ENCODE measurements at regions not wholly inside any gene's neighbourhood (a gene's known extent, or its start where the extent isn't known, plus 50 kb on each side); places are given as distances from the start of the nearest gene placed in this dataset.
"Not testable (repeated sequence)": the region's sequence is repeated elsewhere in the genome, so short reads cannot be mapped to it uniquely, and the experiment has no call there.

DNA sequence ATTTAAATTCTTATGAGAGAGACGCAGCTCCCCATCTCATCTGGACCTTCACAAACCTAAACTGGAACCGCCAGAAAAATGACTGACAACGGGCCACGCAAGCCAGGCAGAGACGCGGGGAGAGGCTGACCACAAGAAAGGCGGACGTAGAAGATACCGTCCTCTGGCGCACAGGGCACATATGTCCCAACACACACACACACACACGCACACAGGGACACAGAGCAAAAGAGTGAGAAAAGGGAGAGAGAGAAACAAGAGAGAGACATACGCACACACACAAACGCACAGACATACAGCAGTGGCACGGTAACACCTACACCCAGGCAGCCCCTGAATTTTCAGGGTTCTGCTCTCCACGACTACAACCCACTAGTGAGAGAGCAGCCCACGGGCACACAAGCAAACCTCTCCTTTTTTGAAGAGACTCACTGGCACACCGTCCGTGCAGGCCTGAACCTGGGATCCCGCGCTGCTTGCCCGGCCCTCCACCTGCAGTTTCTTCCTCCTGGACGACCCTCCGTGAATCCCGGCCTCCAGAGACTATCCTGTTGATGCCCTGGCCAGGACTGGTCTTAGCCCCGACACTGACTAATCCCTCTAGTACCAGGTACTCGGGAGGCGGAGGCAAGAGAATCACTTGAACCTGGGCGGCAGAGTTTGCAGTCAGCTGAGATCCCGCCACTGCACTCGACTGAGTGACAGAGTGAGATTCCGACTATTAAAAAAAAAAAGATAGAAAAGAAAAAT, 156.5 kb upstream of the ZNF337 start:
- H3K27ac ChIP-seq (ENCODE audit: insufficient read depth, low read length, poor library complexity, severe bottlenecking): not testable (repeated sequence)

GRCh38 chr20:25850133-25850532, 153.5 kb upstream of the ZNF337 start:
- H3K4me1 ChIP-seq (ENCODE audit: control insufficient read depth, insufficient read depth, low read length, poor library complexity, severe bottlenecking); H3K9me3 ChIP-seq (ENCODE audit: control insufficient read depth, low read length); H3K36me3 ChIP-seq (ENCODE audit: control insufficient read depth, insufficient read depth, low read length); H3K27me3 ChIP-seq (replicated peaks; ENCODE audit: control insufficient read depth, insufficient read depth, low read length, poor library complexity, severe bottlenecking); DNase-seq; H3K27ac ChIP-seq (ENCODE audit: insufficient read depth, low read length, poor library complexity, severe bottlenecking); H3K4me3 ChIP-seq (ENCODE audit: insufficient read depth, low read depth, low read length, poor library complexity, severe bottlenecking): not testable (repeated sequence)

More for the DNA sequence above, 156.5 kb upstream of the ZNF337 start:
- not testable (repeated sequence) for H3K4me1 ChIP-seq (ENCODE audit: control insufficient read depth, insufficient read depth, low read length, poor library complexity, severe bottlenecking); H3K36me3 ChIP-seq (ENCODE audit: control insufficient read depth, insufficient read depth, low read length); H3K27me3 ChIP-seq (replicated peaks; ENCODE audit: control insufficient read depth, insufficient read depth, low read length, poor library complexity, severe bottlenecking); H3K9me3 ChIP-seq (ENCODE audit: control insufficient read depth, low read length); DNase-seq
- H3K4me3 ChIP-seq (ENCODE audit: insufficient read depth, low read depth, low read length, poor library complexity, severe bottlenecking): peak overlapping the region; percentile 76

GRCh38 chr20:25848222-25848621, 151.6 kb upstream of the ZNF337 start:
- DNase-seq: no peak
- no peaks in the 10 kb centered on the region for H3K9me3 ChIP-seq (ENCODE audit: control insufficient read depth, low read length)
- H3K27me3 ChIP-seq (replicated peaks; ENCODE audit: control insufficient read depth, insufficient read depth, low read length, poor library complexity, severe bottlenecking): no peaks in the 10 kb centered on the region
- no peak overlapping the region for H3K27ac ChIP-seq (ENCODE audit: insufficient read depth, low read length, poor library complexity, severe bottlenecking)
- no peak overlapping the region for H3K4me3 ChIP-seq (ENCODE audit: insufficient read depth, low read depth, low read length, poor library complexity, severe bottlenecking)
- H3K36me3 ChIP-seq (ENCODE audit: control insufficient read depth, insufficient read depth, low read length): no peaks in the 10 kb centered on the region
- H3K4me1 ChIP-seq (ENCODE audit: control insufficient read depth, insufficient read depth, low read length, poor library complexity, severe bottlenecking): no peaks in the 10 kb centered on the region

DNA sequence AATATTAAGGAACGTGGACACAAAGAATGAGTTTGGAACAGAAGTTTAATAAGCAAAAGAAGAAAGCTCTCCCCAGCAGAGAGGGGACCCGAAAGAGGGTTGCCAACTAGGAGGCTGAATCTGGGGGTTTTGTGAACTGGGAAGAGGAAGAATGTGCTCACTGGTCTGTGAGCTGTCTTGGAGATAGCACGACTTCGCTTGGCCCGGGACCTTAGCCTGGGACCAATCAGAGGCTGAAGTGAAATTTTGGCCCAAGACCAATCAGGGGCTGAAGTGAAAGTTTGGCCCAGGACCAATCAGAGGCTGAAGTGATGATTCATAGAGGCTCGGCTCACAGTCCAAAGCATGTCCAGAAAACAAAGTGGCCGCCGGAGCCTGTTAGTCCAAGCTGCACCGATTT, 148.0 kb upstream of the ZNF337 start:
- H3K36me3 ChIP-seq (ENCODE audit: control insufficient read depth, insufficient read depth, low read length); H3K9me3 ChIP-seq (ENCODE audit: control insufficient read depth, low read length); H3K4me1 ChIP-seq (ENCODE audit: control insufficient read depth, insufficient read depth, low read length, poor library complexity, severe bottlenecking); DNase-seq; H3K27me3 ChIP-seq (replicated peaks; ENCODE audit: control insufficient read depth, insufficient read depth, low read length, poor library complexity, severe bottlenecking); H3K4me3 ChIP-seq (ENCODE audit: insufficient read depth, low read depth, low read length, poor library complexity, severe bottlenecking); H3K27ac ChIP-seq (ENCODE audit: insufficient read depth, low read length, poor library complexity, severe bottlenecking): not testable (repeated sequence)

DNA sequence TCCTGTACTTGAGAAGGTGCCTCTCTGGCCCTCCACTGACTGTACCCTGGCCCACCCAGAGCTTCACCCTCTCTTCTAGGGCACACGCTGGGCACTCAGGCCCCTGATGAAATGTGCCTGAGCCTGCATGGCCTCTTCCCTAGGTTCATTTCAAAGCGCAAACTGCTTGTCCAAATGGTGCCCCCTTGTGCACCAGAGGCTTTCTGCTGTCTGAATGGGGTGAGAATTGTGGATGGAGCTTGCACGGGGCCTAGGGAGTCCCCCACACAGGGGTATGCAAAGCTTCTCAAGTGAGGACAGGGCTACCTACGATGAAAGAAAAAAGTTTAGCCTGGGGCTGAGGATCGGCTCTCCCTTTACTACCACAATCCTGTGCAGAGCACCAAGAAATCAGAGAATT, 116.9 kb upstream of the ZNF337 start:
- not testable (repeated sequence) for H3K36me3 ChIP-seq (ENCODE audit: control insufficient read depth, insufficient read depth, low read length); H3K27me3 ChIP-seq (replicated peaks; ENCODE audit: control insufficient read depth, insufficient read depth, low read length, poor library complexity, severe bottlenecking); H3K4me1 ChIP-seq (ENCODE audit: control insufficient read depth, insufficient read depth, low read length, poor library complexity, severe bottlenecking); DNase-seq; H3K4me3 ChIP-seq (ENCODE audit: insufficient read depth, low read depth, low read length, poor library complexity, severe bottlenecking); H3K27ac ChIP-seq (ENCODE audit: insufficient read depth, low read length, poor library complexity, severe bottlenecking); H3K9me3 ChIP-seq (ENCODE audit: control insufficient read depth, low read length)

DNA sequence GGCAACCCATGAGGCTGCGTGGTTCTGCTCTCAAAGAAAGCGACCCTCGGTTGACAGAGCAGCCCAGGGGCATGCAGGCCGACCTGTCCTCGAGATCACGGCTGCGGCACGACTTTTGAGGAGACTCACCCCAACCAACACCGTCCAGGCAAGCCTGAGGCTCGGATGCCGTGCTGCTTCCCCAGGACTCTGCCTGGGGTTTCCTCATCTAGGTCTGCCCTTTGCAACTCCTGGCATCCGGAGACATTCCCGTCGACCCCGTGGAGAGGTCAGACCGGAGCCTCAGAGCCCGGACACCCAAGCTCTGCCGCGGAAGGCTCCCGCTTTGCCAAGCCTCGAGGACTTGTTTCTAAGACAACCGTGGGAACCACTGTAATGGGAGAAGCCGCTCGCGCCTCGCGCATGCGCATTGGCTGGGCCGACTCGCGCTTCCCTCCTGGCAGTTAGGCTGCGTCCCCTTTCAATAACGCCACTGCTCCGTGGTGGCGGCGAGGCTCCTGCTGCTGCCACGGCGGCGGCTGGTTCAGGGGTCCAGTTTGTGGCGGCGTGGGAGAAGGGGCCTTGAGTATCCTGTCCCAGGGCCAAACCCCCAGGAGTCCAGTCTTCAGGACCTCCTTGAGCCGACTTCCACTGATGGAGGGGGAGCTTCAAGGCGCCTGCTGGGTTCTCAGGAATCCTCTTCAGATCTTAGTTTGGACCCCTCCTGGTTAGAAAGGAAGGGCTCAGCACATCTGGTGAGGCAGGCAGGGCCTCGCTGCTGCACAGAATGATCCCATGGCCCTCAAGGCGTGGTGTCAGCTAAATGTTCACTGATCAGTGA, 101.7 kb upstream of the ZNF337 start:
- H3K4me1 ChIP-seq (ENCODE audit: control insufficient read depth, insufficient read depth, low read length, poor library complexity, severe bottlenecking); H3K27me3 ChIP-seq (replicated peaks; ENCODE audit: control insufficient read depth, insufficient read depth, low read length, poor library complexity, severe bottlenecking); H3K27ac ChIP-seq (ENCODE audit: insufficient read depth, low read length, poor library complexity, severe bottlenecking); H3K9me3 ChIP-seq (ENCODE audit: control insufficient read depth, low read length); H3K4me3 ChIP-seq (ENCODE audit: insufficient read depth, low read depth, low read length, poor library complexity, severe bottlenecking); DNase-seq; H3K36me3 ChIP-seq (ENCODE audit: control insufficient read depth, insufficient read depth, low read length): not testable (repeated sequence)

DNA sequence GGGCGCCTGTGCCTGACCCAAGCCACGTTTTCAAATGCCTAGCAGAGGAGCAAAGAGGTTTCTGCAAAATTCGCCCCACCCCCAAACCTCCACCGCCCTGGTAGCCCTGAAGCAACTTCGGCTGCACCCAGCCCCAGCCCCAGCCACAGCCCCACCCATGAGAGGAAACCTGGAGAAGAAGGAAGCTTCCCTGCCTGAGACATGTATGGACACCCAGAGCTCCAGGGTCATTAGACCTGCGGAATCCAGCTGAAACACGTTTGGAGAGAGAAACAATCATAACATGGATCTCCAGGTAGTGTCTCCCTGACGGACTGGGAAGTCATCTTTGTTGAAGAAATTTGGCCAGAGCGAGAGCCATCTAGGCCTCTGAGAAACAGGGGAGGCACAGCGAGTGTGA, 100.4 kb upstream of the ZNF337 start:
- H3K36me3 ChIP-seq (ENCODE audit: control insufficient read depth, insufficient read depth, low read length); H3K9me3 ChIP-seq (ENCODE audit: control insufficient read depth, low read length); H3K4me3 ChIP-seq (ENCODE audit: insufficient read depth, low read depth, low read length, poor library complexity, severe bottlenecking); H3K27ac ChIP-seq (ENCODE audit: insufficient read depth, low read length, poor library complexity, severe bottlenecking); H3K4me1 ChIP-seq (ENCODE audit: control insufficient read depth, insufficient read depth, low read length, poor library complexity, severe bottlenecking); DNase-seq; H3K27me3 ChIP-seq (replicated peaks; ENCODE audit: control insufficient read depth, insufficient read depth, low read length, poor library complexity, severe bottlenecking): not testable (repeated sequence)

GRCh38 chr20:25777241-25777640, 80.6 kb upstream of the ZNF337 start:
- DNase-seq; H3K4me3 ChIP-seq (ENCODE audit: insufficient read depth, low read depth, low read length, poor library complexity, severe bottlenecking); H3K4me1 ChIP-seq (ENCODE audit: control insufficient read depth, insufficient read depth, low read length, poor library complexity, severe bottlenecking); H3K27me3 ChIP-seq (replicated peaks; ENCODE audit: control insufficient read depth, insufficient read depth, low read length, poor library complexity, severe bottlenecking); H3K9me3 ChIP-seq (ENCODE audit: control insufficient read depth, low read length); H3K36me3 ChIP-seq (ENCODE audit: control insufficient read depth, insufficient read depth, low read length); H3K27ac ChIP-seq (ENCODE audit: insufficient read depth, low read length, poor library complexity, severe bottlenecking): not testable (repeated sequence)

DNA sequence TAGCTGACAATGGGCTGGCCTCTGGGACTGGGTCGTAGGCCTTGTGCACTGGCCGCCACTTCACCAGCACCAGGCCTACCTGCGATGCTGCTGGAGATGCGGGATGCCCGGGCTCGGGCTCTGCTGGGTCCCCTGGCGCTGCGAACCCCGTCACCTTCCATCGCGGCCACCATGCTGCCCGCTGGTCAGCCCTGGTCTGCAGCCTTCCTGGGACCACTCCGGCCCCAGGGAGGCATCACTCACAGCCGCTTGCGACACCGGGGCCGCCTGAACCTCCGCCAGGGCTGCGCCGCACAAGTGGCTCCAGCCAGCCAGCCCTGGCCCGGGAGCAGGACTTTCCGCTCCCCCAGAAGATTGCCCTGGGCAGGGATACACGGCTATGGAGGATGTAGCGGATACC, 78.1 kb upstream of the ZNF337 start:
- not testable (repeated sequence) for H3K36me3 ChIP-seq (ENCODE audit: control insufficient read depth, insufficient read depth, low read length); H3K27ac ChIP-seq (ENCODE audit: insufficient read depth, low read length, poor library complexity, severe bottlenecking); H3K27me3 ChIP-seq (replicated peaks; ENCODE audit: control insufficient read depth, insufficient read depth, low read length, poor library complexity, severe bottlenecking); DNase-seq; H3K9me3 ChIP-seq (ENCODE audit: control insufficient read depth, low read length); H3K4me3 ChIP-seq (ENCODE audit: insufficient read depth, low read depth, low read length, poor library complexity, severe bottlenecking); H3K4me1 ChIP-seq (ENCODE audit: control insufficient read depth, insufficient read depth, low read length, poor library complexity, severe bottlenecking)

DNA sequence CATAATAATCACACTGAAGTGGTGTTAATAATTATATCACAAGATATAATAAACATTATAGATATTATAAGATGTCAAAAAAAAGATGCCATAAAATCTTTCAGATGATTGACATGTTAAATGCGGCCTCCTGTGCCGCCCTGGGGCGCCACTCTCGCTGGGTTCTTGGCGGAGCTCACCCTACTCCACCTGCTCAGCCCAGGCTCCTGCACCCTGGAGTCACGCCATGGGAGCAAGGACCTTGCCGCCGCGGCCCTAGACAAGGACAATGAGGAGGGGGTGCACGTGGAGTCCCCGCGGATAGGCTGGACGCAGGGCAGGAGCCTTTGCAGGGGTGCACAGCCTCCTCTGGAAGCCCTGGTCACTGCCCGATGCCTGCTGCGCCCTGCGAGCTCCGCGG, 77.5 kb upstream of the ZNF337 start:
- not testable (repeated sequence) for H3K4me3 ChIP-seq (ENCODE audit: insufficient read depth, low read depth, low read length, poor library complexity, severe bottlenecking); H3K27ac ChIP-seq (ENCODE audit: insufficient read depth, low read length, poor library complexity, severe bottlenecking); H3K9me3 ChIP-seq (ENCODE audit: control insufficient read depth, low read length); DNase-seq; H3K36me3 ChIP-seq (ENCODE audit: control insufficient read depth, insufficient read depth, low read length); H3K4me1 ChIP-seq (ENCODE audit: control insufficient read depth, insufficient read depth, low read length, poor library complexity, severe bottlenecking); H3K27me3 ChIP-seq (replicated peaks; ENCODE audit: control insufficient read depth, insufficient read depth, low read length, poor library complexity, severe bottlenecking)

Measured in effector memory CD4-positive, alpha-beta T cell (primary cell).